Germinal center (tissue), 1 donor: ENCODE measurements at regions not wholly inside any gene's neighbourhood (a gene's known extent, or its start where the extent isn't known, plus 50 kb on each side); places are given as distances from the start of the nearest gene placed in this dataset.

Experiments used
- DNase-seq: peaks from one replicate; pipeline ENCODE4 v3.0.0; 2012; ENCODE audit warnings: mixed read lengths, low spot score

- no peak for DNase-seq
These were observed 93.0 kb downstream of the PPP1R3A start for GRCh38 chr7:113825832-113826231.

- no peak for DNase-seq
These were observed 94.5 kb downstream of the PPP1R3A start for GRCh38 chr7:113824117-113824823.

GRCh38 chr7:113819474-113819873 is 99.3 kb downstream of the PPP1R3A start:
- DNase-seq = no peak

GRCh38 chr7:113816639-113817038 is 102.2 kb downstream of the PPP1R3A start:
- DNase-seq = no peak

- no peak for DNase-seq
These were observed 105.3 kb downstream of the PPP1R3A start for GRCh38 chr7:113813471-113813870.

GRCh38 chr7:113812591-113813255 is 106.1 kb downstream of the PPP1R3A start:
- no peak for DNase-seq

- DNase-seq = no peak
These were observed 108.6 kb downstream of the PPP1R3A start for GRCh38 chr7:113810080-113810744.

GRCh38 chr7:113809581-113809980 is 109.2 kb downstream of the PPP1R3A start:
- DNase-seq = no peak

- no peak for DNase-seq
These were observed 112.0 kb downstream of the PPP1R3A start for GRCh38 chr7:113806633-113807327.

GRCh38 chr7:113805976-113806375 is 112.8 kb downstream of the PPP1R3A start:
- no peak for DNase-seq

GRCh38 chr7:113804475-113805095 is 114.2 kb downstream of the PPP1R3A start:
- DNase-seq = no peak

GRCh38 chr7:113801751-113802150 is 117.1 kb downstream of the PPP1R3A start:
- no peak for DNase-seq

- no peak for DNase-seq
These were observed 118.0 kb downstream of the PPP1R3A start for GRCh38 chr7:113800826-113801225.

GRCh38 chr7:113799896-113800295 is 118.9 kb downstream of the PPP1R3A start:
- DNase-seq = no peak

GRCh38 chr7:113797420-113798010 is 121.3 kb downstream of the PPP1R3A start:
- no peak for DNase-seq

- DNase-seq = no peak
These were observed 122.3 kb downstream of the PPP1R3A start for GRCh38 chr7:113796557-113796956.

- DNase-seq = no peak
These were observed 124.2 kb downstream of the PPP1R3A start for GRCh38 chr7:113794573-113794972.

GRCh38 chr7:113793171-113793570 is 125.6 kb downstream of the PPP1R3A start:
- DNase-seq = no peak

- no peak for DNase-seq
These were observed 128.8 kb downstream of the PPP1R3A start for GRCh38 chr7:113790025-113790424.

- no peak for DNase-seq
These were observed 131.7 kb downstream of the PPP1R3A start for GRCh38 chr7:113787106-113787505.

GRCh38 chr7:113784956-113785355 is 133.9 kb downstream of the PPP1R3A start:
- no peak for DNase-seq

GRCh38 chr7:113784316-113784715 is 134.5 kb downstream of the PPP1R3A start:
- DNase-seq = no peak
